HG02759 (cell line): ENCODE measurements at regions not wholly inside any gene's neighbourhood (a gene's known extent, or its start where the extent isn't known, plus 50 kb on each side); places are given as distances from the start of the nearest gene placed in this dataset.
"Not testable (repeated sequence)": the region's sequence is repeated elsewhere in the genome, so short reads cannot be mapped to it uniquely, and the experiment has no call there.

Experiments
- ATAC-seq: cut with Tn5 transposase; IDR thresholded peaks from one replicate; pipeline ENCODE4 v1.9.1; 2021; ENCODE audit warnings: mild to moderate bottlenecking, moderate library complexity; ENCODE audit not compliant: unreplicated experiment

DNA sequence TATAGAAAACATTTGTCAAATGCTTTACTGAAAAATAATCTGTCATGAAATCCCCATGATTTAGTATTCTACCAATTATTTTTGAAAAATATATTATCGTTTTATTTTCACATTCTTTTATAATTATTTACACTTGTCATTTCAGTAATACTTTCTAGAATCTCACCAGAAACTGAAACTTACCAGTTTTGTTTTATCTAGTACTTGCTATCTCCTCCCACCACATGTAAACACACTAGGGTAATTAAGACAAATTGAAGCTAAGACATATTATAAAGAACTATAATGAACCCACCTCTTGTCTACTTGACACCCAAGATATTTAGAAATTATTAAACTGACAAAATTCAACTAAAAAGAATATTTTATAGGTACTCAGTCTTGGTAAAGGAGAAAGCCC, 51.5 kb upstream of the GRM3 start:
- ATAC-seq: no peak

GRCh38 chr7:86574006-86574405, 69.7 kb upstream of the GRM3 start:
- ATAC-seq: no peak

DNA sequence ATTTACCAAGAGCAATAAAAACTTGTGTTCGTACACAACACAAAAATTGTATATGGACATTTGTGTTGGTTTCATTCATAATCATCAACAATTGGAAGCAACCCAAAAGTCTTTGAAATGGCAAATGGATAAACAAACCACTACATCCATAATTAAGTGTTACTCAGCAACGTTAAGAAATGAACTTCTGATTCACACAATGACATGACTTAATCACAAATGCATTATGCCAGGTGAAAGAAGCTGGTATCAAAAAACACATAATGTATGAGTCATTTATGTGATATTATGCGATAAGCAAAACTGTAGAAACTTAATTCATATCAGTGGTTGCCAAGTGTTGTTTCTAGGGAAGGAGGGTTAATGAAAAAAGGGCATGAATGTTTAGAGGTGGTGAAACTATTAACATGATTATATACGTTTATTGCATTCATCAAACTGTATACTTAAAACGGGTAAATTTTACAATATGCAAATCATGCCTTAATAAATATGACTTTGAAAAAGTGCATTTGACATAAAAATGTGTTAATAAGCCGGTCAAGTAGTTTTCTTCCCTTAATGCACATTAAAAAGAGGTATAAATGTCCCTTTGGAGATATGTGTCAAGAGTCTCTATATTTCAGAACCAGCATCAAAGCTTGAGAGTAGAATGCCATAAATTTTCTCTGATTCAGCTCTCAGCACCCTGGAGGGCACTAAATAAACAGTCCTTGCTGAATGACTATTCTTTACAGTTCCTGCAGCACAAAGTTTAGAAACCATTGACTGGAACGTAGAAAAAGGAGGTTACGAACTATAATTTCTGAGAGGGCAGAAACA, 84.8 kb upstream of the GRM3 start:
- ATAC-seq: no peak

- no peak for ATAC-seq
Measured at GRCh38 chr7:86534641-86535040, 109.1 kb upstream of the GRM3 start.

DNA sequence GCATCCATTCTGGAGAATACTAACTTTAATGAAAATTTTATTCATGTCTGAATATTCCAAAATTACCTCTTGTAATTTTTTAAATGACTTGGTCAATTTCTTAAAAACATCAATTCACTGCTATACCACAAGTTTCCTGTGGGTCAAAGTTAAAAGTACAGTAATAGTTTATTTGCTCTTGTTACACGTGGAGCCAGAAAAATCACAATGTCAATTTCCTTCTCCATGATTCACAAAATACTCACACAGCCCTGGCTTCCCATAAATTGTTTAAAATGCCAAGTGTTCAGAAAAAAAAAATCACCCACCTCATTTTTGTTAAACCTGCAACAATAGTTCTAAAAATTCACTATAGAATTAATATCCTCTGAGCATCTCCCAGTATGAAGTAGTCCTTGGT, 139.5 kb upstream of the GRM3 start:
- no peak for ATAC-seq

DNA sequence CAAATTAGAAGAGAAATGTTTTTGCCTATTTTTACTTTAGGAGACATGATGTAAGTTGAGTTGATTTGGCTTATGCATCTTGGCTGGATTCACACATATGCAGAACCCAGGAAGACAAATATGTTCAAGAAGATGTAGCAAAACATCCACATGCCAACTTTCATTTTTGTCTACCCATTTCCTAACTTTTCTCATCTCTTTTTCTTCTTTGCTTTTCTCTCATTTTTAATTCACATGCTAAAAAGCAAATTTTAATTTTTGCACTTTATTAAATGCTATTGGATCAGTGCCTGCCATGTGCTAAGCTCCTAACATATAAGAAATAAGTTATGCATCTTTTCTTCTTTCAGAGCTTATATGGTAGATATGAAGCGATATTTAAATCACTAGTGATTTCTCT, 143.7 kb upstream of the GRM3 start:
- no peak for ATAC-seq

DNA sequence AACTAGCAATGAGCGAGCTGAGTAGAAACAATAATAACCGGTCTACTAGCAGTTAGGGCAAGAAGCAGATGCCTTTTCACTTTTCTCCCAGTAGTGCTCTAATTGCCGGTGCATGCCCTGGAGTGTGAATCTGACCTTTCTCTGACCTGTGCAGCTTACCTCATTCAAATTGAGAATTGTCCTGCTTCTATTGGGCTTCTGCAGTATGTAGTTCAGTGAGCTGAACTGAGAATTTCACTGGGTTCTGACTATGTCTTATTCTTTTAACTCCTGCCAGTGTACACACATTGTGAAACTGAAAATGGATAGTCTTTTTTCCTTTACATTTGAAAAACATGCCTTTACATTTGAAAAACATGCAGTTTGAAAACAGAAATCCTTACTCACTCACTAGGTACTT, 157.9 kb upstream of the GRM3 start:
- ATAC-seq: no peak

- no peak for ATAC-seq
Measured at GRCh38 chr7:86479144-86479543, 164.6 kb upstream of the GRM3 start.

DNA sequence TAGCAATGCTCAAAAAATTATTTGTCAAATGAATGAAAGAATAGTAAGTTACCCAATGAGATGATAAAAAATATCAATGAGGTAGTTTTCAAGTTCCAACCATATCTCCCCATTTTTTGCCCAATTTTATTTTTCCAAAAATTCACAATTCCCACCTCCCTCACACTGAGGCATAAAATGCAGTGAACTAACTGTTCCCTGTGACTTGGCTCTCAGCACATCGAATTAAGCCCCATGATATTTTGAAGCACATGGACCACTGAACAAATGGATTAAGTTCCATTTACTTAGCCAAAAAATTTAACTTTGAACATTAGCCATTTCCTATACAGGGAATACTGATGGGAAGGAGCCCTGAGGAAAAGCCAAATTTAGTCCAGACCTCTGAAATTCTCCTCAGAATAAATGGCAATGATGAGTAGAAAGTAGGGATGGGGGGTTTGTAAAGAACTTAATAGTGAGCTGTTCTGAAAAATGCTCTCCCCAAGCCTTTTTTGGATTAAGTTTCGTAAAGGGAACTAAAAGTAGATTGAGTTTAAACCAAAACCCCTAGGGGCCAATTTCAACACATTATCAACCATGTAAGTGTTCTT, 166.3 kb upstream of the GRM3 start:
- ATAC-seq: no peak

DNA sequence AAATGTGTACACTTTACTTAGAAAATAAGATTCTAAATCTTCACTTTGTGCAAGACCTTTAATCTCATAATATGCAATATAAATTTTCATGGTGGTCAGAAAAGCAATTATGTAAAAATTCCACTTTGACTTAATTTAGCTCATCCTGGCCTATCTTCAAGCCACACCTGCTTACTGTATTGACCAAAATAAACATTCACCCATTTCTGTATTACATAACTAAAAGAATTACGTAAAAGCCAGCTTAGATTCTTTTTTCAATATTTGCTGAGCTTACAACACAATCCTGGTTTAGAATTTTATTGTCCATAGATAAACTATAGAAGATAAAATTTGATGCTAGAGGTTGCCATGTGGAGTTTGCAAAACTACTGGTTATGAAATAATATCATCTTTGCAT, 172.9 kb upstream of the GRM3 start:
- no peak for ATAC-seq

DNA sequence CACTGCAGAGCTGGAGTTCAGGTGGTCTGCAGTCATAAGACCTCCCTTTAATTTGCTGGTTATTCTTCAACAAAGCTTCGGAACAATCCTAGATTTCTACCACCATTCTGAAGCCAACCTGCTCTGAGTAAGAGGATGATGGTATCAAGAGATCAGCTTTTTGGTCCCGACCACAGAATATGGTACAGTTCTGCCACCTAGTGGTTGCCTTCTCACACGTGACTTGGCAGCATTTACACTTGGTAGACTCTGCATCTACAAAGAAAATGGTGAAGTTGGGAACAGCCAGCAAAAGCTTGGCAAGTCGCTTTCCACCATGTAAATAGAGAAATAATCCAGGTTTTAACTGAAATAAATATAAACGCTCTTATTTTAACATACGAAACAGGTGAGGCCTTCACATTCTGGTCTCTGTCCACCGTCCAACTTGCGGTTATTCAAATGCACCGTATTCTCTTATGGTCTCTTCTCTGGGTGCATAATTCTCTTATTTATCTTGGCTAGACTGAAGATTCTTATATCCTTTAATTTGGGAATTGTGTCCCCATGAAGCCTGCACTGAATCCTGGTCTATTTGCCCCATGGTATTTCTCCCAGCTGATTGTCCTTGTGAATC, 173.9 kb upstream of the GRM3 start:
- peak; percentile 100 for ATAC-seq

DNA sequence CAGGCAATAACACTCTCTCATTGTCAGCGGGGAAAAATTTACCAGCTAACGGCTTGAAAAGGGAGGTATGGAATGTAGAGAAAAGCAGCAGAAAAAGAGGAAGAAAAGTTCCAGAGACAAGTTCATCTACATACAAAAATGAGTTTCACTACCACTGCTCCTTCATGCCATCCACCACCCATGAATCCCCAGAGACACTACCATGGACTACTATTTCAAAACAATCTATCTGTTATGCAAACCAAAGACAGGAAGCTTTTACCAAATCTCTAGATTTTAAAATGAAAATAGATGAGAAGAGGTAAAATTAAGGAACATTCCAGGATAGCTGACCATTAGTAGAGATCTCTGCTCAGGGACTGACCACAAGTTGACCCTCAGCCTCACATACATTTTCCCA, 189.0 kb upstream of the GRM3 start:
- no peak for ATAC-seq

GRCh38 chr7:86453454-86453853, 190.3 kb upstream of the GRM3 start:
- ATAC-seq: no peak

DNA sequence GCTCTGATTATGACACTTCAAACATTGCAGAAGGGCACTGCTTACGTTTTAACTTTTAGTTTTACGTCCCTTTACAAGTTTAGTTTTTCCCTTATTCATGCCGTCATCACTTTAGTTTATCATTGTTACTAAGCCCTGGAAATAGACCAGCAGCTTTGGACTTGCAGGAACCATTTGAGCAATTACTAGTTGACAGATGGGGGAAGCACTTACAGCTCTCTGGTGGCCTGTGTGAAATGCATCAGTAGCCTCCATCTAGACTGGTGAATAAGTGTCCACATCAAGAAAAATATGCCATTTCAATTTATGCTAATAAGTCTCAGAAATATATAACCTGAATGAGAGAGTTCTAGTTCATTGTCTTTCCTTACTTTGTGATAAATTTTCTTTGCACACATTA, 194.9 kb upstream of the GRM3 start:
- no peak for ATAC-seq

DNA sequence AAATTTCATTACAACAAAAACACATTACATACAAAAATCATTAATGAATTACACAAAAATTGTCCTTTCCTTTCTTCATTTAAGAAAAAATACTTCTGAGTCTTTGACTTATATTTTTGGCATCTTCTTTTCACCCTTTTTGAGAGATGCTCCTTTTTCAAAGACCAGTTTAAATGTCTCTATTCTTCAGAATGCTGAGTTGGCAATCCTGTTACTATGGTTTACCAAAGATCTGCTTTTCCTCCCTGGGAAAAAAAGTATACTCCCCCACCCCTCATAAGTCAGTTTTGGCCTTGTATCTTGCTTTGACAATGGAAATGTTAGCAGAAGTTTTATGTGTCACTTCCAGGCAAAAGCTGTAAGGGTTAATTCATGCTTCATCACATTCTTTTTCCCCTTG, 198.4 kb upstream of the GRM3 start:
- no peak for ATAC-seq

GRCh38 chr7:86444245-86444644, 199.5 kb upstream of the GRM3 start:
- ATAC-seq: no peak

GRCh38 chr7:86440420-86440819, 203.3 kb upstream of the GRM3 start:
- not testable (repeated sequence) for ATAC-seq

- no peak for ATAC-seq
Measured at GRCh38 chr7:86437951-86438450, 205.7 kb upstream of the GRM3 start.

DNA sequence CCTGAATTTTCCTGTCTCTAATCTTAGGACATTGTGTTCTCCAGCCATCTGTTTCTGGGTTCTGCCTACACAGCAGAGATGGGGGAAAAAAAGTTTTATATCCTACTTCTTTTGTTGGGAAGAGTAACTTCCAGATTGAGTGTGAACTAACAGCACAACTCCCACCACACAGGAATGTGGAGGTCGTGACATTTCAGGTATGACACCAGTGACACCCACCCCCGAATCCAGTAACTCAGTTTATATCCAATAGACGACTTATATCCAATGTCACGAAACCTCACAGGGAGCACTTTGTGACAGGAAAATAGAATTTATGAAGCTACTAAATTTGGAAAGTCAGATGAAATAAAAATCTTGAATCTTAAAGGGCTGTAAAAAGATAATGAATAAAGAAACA, 211.9 kb upstream of the GRM3 start:
- no peak for ATAC-seq

DNA sequence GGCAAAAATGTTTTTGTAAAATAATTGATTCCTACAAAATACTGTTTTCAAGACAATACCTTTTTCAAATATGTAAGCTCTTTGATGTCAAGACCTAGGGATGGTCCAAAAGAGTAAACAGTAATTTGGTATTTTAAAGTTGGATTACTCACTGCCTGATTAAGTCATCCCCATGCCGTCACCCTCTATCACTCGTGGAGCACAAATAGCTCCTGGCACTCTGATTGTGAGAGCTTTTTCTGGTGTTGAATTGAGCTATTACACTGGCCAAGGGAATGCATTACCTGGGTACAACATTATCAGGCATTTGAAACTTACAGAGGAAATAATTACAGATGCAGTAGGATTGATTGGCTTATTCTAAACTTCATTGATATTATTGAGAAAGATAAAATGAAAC, 231.9 kb upstream of the GRM3 start:
- ATAC-seq: no peak

GRCh38 chr7:86407291-86407690, 236.4 kb upstream of the GRM3 start:
- no peak for ATAC-seq

DNA sequence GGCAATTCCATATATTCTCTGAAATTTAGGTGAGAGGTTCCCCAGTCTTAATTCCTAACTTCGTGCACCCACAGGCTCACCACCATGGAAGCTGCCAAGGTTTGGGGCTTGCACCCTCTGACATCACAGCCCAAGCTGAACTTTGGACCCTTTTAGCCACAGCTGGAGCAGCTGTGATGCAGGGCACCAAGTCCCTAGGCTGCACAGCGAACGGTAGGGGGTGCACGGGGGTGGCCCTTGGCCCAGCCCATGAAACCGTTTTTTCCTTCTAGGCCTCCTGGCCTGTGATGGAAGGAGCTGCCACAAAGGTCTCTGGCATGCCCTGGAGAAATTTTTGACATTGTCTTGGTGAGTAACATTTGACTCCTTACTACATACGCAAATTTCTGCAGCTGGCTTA, 251.9 kb upstream of the GRM3 start:
- ATAC-seq: no peak
